Mesenteric fat pad (tissue), 1 donor: ENCODE measurements at regions not wholly inside any gene's neighbourhood (a gene's known extent, or its start where the extent isn't known, plus 50 kb on each side); places are given as distances from the start of the nearest gene placed in this dataset.
"Not testable (repeated sequence)": the region's sequence is repeated elsewhere in the genome, so short reads cannot be mapped to it uniquely, and the experiment has no call there.

Experiments used
- DNase-seq: peaks from one replicate; pipeline ENCODE4 v3.0.0-alpha.2; 2020; ENCODE audit warnings: low spot score
- donor health status: DM: yes; HTN: yes; CAD: no.

DNA sequence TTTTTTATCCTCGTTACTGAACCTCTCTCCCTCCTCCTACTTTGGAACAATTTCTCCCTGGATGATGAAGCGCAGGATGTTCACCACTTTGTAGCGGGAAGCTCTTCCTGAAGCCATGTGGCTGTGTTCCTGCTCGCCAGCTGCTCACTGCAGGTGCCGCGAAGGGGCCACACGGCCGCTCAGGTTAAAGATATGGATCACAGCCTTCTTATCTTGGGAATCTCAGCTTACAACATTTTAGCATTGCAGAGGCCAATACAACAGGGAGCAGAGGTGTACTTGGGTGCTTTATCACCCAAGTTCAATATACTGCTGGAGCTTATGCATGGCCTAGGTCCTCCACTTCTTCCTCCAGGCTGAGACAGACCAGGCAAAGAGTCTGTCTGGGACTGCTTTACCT, 201.2 kb upstream of the G2E3 start:
- DNase-seq: no peak

DNA sequence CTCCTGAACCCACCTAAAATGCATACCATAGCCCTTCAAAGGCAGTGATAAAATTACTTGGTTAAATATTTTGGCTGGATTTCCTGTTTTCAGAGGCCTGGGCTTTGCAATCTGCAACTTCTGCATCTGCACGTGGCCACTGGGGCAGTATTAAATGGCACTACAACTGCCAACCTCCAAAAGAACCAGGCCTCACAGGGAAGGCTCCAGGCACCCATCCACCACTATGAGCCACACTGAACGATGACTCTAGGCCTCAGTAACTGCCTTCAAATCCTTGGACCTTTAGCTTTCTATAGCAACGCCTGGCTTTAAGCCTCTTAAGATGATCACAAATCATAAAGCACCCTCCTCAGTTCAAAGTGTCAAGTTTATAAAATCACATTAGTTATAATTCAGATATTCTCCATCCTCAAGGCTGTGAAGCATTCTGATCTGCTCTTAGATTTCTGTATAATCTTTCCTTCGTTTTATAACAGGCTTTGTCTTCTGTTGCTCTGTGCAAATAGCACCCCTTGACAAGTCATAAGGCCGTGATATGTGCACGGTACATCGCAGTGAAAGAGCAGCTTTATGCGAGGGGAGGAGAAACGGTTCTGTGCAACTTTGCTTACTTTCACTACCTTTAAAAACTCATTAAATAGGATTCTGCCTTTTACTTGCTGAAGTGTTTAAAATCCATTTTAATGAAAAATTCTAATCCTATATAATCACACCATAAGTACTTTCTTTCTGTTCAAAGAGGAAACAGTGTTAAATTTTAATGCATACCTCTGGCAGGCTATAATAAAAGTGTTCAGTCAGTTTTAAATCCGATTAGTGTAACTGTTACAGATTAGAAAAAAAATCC, 196.4 kb upstream of the G2E3 start:
- DNase-seq: no peak

DNA sequence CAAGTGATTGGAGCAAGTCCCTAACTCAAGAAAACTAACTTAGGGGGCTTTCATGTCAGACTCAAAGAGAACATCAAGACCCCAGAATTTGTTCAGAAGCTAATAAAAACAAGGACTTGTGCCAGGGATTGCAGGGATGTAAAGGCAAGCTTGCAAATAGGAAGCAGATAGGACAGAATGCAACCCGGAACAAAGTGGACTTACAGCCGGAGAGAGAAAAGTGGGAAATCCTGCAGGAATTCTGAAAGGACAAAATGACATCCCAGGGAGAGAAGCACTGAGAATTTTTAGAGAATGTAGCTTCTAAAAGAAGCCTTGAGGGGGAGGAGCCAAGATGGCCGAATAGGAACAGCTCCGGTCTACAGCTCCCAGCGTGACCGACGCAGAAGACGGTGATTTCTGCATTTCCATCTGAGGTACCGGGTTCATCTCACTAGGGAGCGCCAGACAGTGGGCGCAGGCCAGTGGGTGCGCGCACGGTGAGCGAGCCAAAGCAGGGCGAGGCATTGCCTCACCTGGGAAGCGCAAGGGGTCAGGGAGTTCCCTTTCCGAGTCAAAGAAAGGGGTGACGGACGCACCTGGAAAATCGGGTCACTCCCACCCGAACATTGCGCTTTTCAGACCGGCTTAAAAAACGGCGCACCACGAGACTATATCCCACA, 195.6 kb upstream of the G2E3 start:
- not testable (repeated sequence) for DNase-seq

DNA sequence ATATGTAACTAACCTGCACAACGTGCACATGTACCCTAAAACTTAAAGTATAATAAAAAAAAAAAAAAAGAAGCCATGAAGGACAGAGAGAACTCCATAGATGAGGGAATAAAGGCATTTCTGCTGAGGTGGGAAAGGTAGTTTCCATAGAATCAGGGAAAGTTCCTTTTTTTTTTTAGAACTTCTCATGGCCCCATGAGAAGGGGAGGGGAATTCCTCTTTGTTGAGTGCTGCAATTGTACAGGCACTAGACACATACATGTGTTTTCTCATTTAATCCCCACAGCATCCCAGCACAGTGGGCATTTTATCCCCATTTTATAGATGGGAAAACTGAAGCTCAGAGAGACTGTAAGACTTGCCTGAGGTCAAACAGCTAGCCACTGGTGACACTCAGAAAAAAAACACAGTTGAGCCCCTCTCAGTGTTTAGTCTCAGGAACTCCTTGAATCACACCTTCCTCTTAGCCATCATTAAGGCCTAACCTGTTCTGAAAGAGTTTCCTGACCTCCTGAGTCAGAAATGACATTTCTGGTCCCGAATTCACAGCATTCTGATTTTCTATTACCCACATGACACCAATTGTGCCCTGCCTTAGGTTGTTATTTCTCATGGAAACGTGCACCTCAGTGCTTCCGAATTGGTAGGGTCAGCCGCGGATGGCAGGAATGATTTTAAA, 189.3 kb upstream of the G2E3 start:
- DNase-seq: no peak

DNA sequence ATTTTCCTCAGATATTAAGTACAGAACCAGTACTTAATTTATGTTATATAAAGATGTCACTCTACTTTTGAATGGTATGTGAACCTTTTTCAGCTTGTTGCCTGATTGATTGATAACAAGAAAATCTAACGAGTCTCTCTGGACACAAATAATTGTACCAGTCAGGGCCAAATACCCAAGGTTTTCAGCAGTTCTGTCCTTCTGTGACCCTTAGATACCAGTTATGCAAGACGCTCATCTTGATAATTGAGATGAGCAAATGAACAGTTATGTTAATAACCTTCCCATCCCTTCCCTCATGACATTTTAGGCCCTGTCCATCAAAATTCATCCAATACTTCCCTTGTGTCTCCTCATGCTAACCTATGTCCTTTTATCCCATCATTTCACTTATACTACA, 185.9 kb upstream of the G2E3 start:
- no peak for DNase-seq

DNA sequence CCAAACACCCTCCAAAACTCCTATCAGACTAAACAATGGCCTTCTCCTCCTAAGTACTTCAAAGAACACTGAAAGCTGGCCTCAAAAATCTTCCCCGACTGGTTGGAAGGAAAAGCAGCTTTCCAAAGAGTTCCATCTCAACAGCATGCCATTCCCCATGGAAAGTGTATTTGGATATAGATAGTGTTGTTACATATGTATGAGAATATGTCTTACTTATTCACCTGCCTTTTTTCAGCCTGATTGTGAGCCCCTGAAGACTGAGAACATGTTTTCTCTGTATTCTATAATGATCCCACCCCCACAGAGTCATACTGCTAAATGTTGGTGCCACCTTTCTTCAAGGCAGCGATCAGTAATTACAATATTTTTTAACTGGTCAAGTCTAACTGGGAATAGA, 185.4 kb upstream of the G2E3 start:
- no peak for DNase-seq

DNA sequence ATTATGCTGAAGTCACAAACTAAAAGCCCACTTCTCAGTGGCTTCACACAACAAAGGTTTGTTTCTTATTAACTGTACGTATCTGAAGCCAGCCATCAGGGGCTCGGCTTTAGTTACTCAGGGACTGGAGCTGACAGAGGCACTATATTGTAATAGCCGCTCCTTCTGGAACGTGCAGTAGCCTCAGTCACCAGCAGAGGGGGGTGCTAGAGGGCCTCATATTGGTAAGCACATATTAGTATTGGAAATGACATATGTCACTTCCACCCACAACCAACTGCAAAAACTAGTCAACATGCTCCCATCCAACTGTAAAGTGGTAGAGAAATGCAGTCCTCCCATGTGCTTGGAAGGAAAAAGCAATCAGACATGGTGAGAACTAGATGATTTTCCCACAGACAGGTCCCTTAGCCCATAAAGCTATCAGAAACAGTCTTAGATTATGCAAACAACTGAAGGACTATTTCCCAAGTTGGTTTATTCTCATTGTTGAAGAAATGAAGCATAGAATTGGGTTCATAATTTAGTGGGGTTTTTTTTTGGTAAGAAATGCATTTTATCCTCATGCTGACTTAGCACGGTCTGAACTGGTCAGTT, 183.6 kb upstream of the G2E3 start:
- no peak for DNase-seq

DNA sequence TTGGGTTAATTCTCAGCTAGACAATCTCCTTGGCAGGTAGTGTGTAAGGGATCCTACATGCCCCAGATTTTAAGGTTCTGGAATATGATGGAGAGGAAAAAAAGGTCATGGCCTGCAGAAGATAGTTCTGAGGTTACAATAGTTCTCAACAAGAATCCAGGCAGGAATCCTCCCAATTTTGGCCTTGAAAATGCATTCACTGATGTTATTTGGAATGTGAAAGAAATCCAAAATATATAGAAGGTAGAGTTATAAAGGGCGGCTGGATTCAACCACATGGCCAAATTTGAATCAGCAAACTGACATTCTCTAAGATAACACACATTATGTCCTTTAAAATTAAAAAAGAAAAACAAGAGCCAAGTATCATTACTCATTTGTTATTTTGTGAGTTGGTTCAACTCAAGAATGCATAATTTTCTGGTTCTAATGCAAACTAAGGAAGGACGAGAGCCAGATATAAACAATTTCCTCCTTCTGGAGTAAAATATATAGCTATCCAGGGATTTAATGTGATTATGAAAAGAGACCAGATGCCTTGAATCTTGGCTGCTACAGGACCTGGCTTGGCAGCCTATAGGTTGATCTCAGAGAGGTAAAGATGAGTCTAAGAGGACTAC, 177.0 kb upstream of the G2E3 start:
- no peak for DNase-seq

DNA sequence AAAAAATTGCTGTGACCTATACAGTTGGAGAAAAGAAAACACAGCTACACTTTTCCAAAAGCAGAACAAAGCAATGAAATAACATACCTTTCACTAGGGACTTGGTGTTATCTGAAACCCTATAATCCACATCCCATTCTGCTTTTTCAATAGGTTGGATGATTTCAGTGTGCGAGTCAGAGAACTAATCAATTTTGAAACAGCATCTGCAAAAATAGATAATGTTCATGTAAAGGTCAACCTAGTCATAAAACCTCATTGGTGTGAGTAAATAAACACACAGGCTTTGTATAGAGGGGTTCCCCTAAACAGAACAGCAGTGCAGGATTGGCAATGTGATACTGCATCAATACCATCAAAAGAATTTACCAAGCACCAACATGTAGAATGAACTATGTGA, 173.0 kb upstream of the G2E3 start:
- DNase-seq: no peak

DNA sequence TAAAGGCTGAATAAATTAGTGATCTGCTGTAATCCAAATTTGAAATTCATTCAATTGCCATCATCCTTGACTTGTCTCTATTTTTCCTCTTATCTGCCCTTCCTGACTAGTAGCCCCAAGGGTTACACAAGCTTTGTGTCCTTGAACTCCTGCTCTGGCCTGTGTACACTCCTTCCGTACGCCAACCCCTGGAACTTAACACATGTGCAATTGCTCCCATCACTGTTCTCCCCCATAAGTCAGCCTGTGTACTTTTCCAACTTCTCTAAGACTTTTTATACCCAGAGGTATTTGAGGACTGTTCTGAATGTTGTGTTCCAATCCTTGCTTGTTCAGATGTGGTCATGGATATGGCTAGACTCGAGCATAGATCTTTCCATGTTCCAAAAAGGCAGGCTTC, 171.1 kb upstream of the G2E3 start:
- no peak for DNase-seq

DNA sequence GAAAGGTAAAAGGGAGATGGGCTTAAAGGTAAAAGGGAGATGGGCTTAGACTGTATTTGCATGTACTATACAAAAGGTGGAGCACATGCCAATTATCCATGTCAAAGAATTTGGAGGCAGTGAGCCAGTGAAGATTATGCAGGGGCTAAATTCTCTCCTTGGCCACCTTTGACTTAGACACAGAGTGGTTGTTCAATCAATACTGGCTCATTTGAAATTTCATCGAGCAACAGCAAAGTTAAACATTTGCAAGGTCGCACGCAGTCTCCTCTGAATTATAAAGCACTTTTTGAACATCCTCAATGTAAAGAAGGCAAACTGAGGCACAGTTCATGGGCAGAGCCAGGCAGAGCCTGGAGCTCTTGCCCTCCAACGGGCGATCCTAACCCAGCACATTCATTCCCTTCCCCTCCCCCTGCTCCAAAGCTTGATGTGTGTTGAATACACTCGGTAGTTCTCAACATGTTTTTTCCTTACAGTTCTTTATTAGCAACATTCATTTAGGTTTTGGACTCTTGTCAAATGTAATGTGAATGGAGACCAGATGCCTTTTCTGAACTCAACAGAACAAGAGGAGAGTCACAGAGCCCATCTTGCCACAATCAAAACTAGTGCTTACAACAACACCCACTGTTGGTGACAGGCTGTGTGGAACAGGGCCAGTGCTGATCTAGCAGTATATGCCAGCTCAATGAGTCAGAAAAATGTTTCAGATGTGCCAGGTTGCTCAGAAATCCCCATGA, 169.7 kb upstream of the G2E3 start:
- no peak for DNase-seq

DNA sequence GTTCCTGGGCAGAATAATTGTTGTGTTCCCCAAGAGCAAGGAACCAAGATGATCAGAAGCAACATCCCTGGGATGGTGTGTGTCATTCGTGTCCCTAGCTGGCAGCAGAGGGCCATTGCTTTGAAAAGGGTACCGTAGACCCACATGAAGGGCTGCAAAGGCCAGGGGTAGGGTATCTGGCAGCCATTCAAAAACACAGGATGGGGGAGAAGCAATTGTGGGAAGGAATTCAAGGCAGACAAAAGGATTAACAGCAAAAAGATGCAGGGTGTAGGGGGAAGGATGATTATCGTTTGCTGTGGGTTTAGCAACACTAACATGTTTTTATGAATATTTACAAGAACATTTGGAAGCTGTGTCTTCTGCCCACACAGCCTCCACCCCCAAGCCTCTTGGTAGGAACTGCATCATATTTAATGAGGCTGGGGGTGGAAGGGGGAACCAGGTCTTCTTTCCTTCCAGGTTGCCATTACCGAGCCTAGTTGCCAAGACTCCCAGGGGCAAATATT, 169.0 kb upstream of the G2E3 start:
- DNase-seq: no peak

DNA sequence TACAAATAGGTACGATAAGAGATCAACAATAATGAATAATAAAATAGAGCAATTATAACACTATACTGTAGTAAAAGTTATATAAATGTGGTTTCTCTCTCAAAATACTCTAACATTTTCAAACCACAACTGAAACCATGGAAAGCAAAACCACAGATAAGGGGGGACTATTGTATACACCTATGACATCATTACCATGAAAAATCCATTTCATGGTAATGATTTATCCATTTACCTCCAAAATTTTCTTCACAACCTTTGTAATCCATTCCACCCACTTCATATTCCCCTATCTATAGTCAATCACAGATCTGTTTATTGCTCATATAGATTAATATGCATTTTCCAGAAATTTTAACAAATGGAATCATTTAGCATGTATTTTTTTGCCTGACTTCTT, 163.9 kb upstream of the G2E3 start:
- no peak for DNase-seq

DNA sequence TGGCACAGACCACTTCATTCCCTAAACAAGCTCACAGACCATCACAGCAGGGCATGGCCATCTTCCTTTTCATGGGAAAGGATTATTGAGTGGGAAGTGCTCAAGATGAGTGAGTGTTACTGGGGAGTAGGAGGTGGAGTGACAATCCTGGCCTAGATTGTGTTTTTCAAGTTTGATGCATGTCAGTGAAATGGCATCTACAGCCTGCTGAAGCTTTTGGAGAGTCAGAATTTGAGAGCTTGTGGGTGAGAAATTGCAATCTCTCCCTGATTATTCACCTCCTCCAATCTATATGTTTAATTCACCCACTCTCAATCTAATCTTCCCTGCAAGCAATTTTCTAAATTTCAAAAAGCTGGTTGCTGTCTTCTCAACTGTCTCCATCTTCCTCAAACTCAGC, 156.1 kb upstream of the G2E3 start:
- no peak for DNase-seq

DNA sequence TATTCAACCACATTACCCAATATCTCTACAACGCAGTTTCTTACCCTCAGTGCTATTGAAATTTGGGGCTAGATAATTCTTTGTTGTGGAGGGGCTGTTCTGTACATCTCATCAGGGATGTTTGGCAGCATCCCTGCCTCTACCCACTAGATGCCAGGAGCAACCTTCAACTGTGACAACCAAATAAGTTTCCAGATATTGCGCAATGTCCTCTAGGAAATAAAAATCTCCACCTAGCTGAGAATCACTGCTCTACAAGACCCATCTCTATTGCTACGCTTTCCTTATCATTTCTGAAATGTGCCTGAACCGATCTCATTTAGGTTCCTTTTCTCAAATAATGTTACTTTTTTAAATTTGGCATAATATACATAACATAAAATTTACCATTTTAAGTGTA, 155.2 kb upstream of the G2E3 start:
- DNase-seq: no peak

DNA sequence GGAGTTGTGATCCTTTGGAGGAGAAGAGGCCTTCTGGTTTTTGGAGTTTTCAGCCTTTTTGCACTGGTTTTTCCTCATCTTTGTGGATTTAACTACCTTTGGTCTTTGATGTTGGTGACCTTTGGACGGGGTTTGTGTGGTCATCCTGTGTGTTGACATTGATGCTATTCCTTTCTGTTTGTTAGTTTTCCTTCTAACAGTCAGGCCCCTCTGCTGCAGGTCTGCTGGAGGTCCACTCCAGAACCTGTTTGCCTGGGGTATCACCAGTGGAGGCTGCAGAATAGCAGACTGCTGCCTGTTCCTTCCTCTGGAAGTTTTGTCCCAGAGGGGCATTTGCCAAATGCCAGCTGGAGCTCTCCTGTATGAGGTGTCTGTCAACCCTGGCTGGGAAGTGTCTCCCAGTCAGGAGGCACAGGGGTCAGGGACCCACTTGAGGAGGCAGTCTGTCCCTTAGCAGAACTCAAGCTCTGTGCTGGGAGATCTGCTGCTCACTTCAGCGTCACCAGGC, 149.4 kb upstream of the G2E3 start:
- not testable (repeated sequence) for DNase-seq

DNA sequence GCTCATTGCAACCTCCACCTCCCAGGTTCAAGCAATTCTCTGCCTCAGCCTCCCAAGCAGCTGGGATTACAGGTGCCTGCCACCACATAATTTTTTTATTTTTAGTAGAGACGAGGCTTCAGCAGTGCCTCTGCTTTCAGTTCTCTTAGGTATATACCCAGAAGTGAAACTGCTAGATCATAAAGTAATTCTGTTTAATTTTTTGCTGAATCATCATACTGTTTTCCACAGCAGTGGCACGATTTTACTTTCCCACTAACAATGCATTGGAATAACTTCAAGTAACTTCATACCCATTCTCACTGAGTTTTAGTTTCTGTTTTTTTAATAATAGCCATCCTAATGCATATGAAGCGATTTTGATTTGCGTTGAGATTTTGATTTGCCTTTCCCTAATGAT, 148.0 kb upstream of the G2E3 start:
- no peak for DNase-seq

DNA sequence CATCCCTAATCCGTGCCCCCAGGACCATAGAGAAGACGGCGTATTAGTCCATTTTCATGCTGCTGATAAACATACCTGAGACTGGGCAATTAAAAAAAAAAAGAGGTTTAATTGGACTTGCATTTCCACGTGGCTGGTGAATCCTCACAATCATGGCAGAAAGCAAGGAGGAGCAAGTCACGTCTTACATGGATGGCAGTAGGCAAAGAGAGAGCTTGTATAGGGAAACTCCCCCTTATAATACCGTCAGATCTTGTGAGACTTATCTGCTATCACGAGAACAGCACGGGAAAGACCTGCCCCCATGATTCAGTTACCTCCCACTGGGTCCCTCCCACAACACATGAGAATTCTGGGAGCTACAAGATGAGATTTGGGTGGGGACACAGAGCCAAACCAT, 145.8 kb upstream of the G2E3 start:
- DNase-seq: not testable (repeated sequence)

DNA sequence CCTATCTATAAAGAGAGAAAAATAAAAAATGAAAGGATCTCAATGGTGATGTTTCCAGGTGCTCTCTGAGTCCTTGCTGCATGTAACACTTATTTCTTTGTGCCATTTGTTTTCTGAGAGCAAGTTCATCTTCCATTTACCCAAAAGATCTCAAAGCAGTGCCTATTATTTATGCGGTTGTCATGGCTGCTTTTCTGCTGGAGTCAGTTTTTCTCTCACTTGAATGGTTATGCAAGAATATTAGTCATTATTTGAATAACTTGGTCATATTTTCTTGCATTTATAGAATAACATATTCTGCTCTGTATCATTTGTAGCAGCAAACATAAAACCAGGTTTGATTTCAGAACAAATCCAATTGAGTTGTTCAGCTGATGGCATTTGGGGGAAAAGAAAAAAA, 141.8 kb upstream of the G2E3 start:
- DNase-seq: no peak

DNA sequence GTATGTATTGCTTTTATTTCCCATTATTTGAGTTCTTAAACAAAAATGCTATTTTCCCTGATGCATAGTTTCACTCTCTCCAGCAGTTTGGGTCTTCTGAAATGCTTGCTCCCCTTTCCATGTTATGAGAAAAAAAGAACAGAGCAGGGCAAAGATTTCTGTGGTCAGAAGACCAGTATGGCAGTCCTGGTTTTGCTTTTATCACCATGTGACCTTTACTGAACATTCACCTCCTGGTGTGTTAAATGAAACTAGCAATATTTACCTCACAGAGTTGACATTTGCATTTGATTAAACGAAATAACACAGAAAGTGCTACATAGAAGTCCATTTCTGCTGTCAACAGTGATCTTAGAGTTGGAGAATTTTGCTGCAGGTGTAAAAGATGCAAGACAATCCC, 141.0 kb upstream of the G2E3 start:
- no peak for DNase-seq
